Thymus (tissue), 11 donors: ENCODE measurements at regions not wholly inside any gene's neighbourhood (a gene's known extent, or its start where the extent isn't known, plus 50 kb on each side); places are given as distances from the start of the nearest gene placed in this dataset.

ENCODE experiments used
- DNase-seq, 9 donors: peaks; one replicate each; pipeline ENCODE4 v3.0.0-alpha.2; 2013; ENCODE audit warnings: low spot score in 9 of 9, low read depth in 6 of 9, missing footprints in 1 of 9
- H3K27ac ChIP-seq, 2 donors: one replicate each; pipeline ENCODE4 v1.5.1; 2013; ENCODE audit warnings: control low read depth in 1 of 2, low read depth in 1 of 2, low read length in 1 of 2, mild to moderate bottlenecking in 1 of 2, moderate library complexity in 1 of 2
- H3K27me3 ChIP-seq, 2 donors: one replicate each; pipeline ENCODE4 v1.5.1; 2013; ENCODE audit warnings: low read length in 1 of 2; ENCODE audit not compliant: control insufficient read depth in 2 of 2, insufficient read depth in 1 of 2
- H3K36me3 ChIP-seq, 2 donors: one replicate each; pipeline ENCODE4 v1.5.1; 2013; ENCODE audit warnings: low read length in 1 of 2, mild to moderate bottlenecking in 1 of 2, moderate library complexity in 1 of 2; ENCODE audit not compliant: control insufficient read depth in 2 of 2, insufficient read depth in 2 of 2
- H3K4me1 ChIP-seq, 2 donors: one replicate each; pipeline ENCODE4 v1.5.1; 2013; ENCODE audit warnings: low read length in 2 of 2; ENCODE audit not compliant: control insufficient read depth in 2 of 2, insufficient read depth in 2 of 2
- H3K4me3 ChIP-seq, 2 donors: one replicate each; pipeline ENCODE4 v1.5.1; 2013; ENCODE audit warnings: low read length in 2 of 2, control low read depth in 1 of 2, mild to moderate bottlenecking in 1 of 2
- H3K9me3 ChIP-seq, 2 donors: one replicate each; pipeline ENCODE4 v1.5.1; 2013; ENCODE audit warnings: low read length in 1 of 2, mild to moderate bottlenecking in 1 of 2; ENCODE audit not compliant: control insufficient read depth in 2 of 2, insufficient read depth in 1 of 2
- WGBS: extraction: QIAGEN DNeasy Blood & Tissue Kit; methylation state at CpG from one replicate; pipeline ENCODE4 v1.1.7; 2013; 5-methylcytosine and 5-hydroxymethylcytosine counted together
- donor health status: healthy.

DNA sequence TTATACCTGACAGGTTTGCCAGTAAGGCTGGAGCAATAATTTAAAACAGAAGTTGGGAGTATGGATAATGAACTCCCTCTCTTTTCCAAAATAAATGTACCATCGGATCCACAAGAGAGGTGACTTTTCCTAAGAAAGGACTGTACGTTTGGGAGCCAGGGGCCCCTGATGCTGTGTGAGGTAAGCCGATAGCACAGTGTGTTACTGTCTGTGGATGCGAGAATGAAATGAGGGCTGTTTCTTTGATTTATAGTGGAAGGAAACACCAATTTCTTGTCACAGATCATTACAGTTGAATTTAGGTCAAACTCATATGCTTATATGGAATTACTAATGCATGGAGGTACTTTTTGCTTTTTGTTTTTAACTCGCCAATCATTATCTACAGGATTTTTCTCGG lies 147.7 kb downstream of the ZNF664 start:
- H3K9me3 ChIP-seq: no peaks in the 10 kb centered on the region
- DNase-seq: no peak
- no peak overlapping the region for H3K4me3 ChIP-seq
- H3K27me3 ChIP-seq: no peaks in the 10 kb centered on the region
- H3K36me3 ChIP-seq: no peaks in the 10 kb centered on the region
- H3K4me1 ChIP-seq: peaks cover 0 to 3% of the 10 kb centered on the region in 2 donors
- H3K27ac ChIP-seq: no peak overlapping the region
- WGBS: 92% methylated on average over 6 of the region's 6 CpGs

DNA sequence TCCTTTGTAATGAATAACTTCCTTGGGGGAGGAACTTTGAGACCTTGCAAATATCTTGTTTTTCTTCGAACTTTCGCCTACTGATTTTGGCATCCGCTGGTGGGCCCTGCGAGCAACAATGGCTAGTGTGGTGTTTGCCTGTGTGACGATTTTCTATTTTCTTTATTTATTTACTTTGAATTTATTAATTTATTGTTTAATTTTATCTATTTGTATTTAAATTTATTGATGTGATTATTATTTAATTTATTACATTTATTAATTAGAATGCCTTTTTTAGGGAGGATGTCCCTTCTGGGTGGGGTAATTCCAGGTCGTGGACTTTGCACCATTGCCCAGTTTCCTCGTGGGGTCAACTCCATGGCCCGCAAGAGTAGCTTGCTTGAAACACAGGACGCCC lies 149.7 kb downstream of the ZNF664 start:
- no peaks in the 10 kb centered on the region for H3K36me3 ChIP-seq
- no peak overlapping the region for H3K27ac ChIP-seq
- DNase-seq: no peak
- 96% methylated on average over 9 of the region's 9 CpGs for WGBS
- H3K27me3 ChIP-seq: no peaks in the 10 kb centered on the region
- peaks cover 0 to 3% of the 10 kb centered on the region in 2 donors for H3K4me1 ChIP-seq
- H3K4me3 ChIP-seq: no peak overlapping the region
- no peaks in the 10 kb centered on the region for H3K9me3 ChIP-seq

DNA sequence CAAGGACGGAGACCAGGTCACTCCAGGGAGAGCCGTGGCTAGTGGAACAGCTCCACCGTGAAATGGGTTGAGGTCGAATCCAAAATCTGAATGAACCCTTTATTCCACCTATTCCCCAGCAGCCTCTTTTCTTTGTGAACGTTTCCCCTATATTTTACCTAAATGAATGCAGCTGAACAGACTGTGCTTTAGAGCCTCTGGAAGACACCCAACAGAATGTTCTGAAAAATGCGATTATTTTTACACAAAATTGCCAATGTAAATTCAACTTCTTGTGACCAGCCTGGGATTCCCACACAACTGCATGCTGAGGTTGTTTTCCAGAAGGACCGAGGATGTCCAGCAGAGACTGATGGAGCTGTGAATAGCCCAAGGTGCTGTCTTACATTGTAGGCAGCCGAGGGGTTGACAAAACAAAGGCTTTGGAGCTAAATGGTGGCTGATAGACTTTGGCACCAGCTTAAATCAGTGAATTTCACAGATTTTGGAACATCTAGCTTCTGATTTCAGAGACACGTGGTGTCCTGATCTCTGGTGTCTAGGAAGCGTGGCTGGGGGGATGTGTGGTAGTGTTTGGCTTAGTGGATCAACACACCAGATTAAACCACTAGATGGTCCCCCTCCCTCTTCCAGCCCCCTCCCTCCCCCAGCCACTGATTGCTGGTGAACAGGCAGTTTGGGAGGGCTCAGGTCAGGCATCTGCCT lies 150.4 kb downstream of the ZNF664 start:
- Histone ChIP-seq H3K4me3 (no peak overlapping the region), H3K27me3 (no peaks in the 10 kb centered on the region), H3K27ac (no peak overlapping the region), H3K9me3 (no peaks in the 10 kb centered on the region), H3K36me3 (no peaks in the 10 kb centered on the region), H3K4me1 (peaks cover 0 to 3% of the 10 kb centered on the region in 2 donors)
- 94% methylated on average over 10 of the region's 10 CpGs for WGBS
- DNase-seq: no peak

DNA sequence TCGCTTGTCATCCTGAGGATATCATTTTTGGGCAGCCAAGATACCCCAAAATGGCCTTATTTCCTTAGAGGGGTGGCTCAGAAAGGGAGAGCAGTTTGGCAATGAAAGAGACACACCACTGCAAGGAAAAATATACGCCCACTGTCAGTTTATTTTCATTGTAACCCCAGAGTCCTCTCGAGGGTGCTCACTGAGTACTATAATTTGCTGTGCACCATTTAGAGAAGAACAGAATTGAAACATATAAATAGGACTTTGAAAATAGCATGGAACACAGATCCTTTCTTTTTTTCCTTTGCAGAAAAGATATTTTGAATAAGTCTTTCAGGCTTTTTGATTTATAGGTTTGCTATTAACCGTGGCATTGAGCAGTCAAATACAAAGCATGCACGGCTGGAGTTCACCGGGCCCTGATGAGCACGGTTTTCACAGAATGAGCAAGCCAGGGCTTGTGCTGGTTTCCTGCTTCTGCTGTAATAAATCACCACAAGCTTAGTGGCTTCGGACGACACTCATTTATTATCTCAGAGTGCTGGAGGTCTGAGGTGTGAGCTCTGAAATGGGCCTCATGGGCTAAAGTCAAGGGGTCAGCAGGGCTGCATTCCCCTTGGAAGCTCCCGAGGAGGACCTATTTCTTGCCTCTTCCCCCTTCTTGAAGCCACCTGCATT lies 152.3 kb downstream of the ZNF664 start:
- Histone ChIP-seq H3K27me3 (no peaks in the 10 kb centered on the region), H3K9me3 (no peaks in the 10 kb centered on the region), H3K4me3 (no peak overlapping the region), H3K4me1 (peaks cover 0 to 3% of the 10 kb centered on the region in 2 donors), H3K36me3 (no peaks in the 10 kb centered on the region), H3K27ac (no peak overlapping the region)
- DNase-seq: no peak
- 47% methylated on average over 10 of the region's 10 CpGs for WGBS

DNA sequence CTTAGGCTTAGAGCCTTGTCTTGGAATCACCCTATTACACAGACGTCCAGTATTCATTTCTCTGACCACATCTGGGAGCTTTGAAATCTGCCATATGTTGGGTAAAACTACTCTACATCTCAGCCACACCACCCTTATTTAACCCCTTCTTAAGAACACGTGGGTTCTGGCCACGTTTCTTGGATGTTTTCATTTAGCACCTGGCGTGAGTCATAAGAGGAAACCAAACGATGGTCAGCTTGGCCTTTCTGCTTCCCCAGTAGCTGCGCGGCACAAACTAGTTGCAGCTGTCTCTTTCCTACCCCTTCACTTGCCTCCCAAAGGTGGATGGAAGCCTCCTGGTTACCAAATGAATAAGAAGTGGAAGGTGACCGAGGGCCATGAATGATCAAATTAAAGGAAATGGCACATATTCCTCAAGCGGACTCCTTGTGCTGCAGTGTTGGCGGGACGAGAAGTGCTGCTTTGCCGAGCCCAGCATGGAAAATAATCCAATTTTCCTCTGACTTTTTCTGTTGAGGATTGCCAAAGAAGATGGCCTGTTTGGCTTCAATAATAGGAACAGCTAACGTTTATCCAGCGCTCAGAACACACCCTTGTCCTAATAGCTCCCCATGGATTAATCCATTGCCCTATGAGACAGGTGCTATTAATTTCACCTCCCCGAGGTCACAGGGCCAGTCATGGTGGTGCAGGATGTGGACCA lies 154.1 kb downstream of the ZNF664 start:
- 92% methylated on average over 15 of the region's 15 CpGs for WGBS
- no peak overlapping the region for H3K4me3 ChIP-seq
- H3K27me3 ChIP-seq: no peaks in the 10 kb centered on the region
- H3K9me3 ChIP-seq: no peaks in the 10 kb centered on the region
- H3K27ac ChIP-seq: no peak overlapping the region
- H3K4me1 ChIP-seq: peaks cover 0 to 3% of the 10 kb centered on the region in 2 donors
- DNase-seq: no peak
- H3K36me3 ChIP-seq: no peaks in the 10 kb centered on the region

DNA sequence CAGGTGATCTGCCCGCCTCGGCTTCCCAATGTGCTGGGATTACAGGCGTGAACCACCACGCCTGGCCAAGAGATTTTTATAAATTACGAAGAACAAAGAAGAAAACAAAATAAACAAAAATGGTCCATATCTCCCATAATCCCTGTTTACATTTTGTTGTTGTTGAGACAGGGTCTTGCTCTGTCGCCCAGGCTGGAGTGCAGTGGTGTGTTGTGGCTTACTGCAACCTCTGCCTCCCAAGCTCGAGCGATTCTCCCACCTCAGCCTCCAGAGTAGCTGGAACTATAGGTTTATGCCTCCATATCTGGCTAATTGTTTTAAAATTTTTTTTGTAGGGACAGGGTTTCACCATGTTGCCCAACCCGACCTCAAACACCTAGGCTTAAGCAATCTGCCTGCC lies 156.1 kb downstream of the ZNF664 start:
- Histone ChIP-seq H3K9me3 (no peaks in the 10 kb centered on the region), H3K27me3 (no peaks in the 10 kb centered on the region), H3K4me3 (no peak overlapping the region), H3K27ac (no peak overlapping the region), H3K4me1 (peaks cover 0 to 3% of the 10 kb centered on the region in 2 donors), H3K36me3 (no peaks in the 10 kb centered on the region)
- WGBS: 97% methylated on average over 9 of the region's 9 CpGs
- DNase-seq: no peak

DNA sequence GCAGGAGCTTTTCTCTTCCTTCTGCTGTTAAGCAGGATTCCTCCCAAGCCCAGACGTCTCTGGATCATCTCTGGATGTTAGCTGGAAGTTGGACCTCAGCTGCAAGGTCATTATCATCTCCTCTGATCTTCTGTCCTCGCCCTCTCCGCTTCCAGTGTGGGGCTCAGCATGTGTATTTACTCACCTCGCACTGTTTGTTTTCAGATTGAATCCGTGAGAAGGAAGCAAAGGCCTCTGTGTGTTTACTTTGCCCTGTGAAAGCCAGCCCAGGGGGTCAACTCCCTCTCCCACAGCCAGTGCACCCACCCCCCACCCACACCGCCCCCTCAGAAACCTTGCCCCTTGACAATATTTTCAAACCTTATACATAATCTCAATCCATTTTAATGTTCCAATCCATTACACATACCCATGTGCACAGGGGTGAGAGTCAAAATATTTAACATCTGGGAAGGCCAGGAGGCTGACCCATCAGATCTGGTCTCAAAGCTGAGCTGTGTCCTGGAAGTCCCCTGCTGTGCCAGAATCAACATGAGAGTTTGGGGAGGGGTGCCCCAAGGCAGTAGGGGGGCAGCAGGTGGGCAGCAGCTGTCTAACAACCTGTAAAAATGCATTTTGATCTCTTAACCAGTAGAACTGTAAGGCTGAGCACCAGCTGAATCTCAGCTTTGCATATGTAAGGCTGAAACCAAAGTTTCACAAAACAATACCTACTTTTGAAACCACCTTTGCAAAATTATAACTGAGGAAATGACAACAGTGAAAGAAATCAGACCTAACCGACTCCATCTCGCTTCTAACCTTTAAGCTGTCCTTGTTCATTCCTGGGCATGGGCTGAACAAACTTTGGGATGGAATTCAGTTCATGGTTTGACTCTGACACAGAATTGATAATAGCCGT lies 157.9 kb downstream of the ZNF664 start:
- 95% methylated on average over 9 of the region's 9 CpGs for WGBS
- H3K4me1 ChIP-seq: no peaks in the 10 kb centered on the region
- no peaks in the 10 kb centered on the region for H3K9me3 ChIP-seq
- no peaks in the 10 kb centered on the region for H3K36me3 ChIP-seq
- no peak overlapping the region for H3K4me3 ChIP-seq
- no peaks in the 10 kb centered on the region for H3K27me3 ChIP-seq
- DNase-seq: no peak
- H3K27ac ChIP-seq: no peak overlapping the region

DNA sequence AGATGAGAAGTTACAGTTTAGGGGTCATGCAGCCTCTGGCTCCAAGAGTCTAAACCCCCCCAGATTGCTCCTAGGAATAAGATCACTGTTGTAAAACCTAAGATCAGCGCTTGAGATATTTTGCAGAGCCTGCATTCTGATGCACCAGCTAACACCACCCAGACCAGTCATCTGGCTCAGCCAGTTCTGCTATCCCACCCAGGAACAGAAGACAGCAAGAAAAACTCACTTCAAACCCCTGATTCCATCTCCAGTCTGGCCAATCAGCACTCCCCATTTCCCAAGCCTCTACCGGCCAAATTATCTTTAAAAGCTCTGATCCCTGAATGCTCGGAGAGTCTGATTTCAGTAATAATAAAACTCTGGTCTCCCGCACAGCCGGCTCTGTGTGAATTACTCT lies 158.6 kb downstream of the ZNF664 start:
- WGBS: 97% methylated on average over 5 of the region's 5 CpGs
- H3K4me1 ChIP-seq: no peaks in the 10 kb centered on the region
- H3K36me3 ChIP-seq: no peaks in the 10 kb centered on the region
- no peak overlapping the region for H3K4me3 ChIP-seq
- no peak overlapping the region for H3K27ac ChIP-seq
- H3K9me3 ChIP-seq: no peaks in the 10 kb centered on the region
- no peaks in the 10 kb centered on the region for H3K27me3 ChIP-seq
- DNase-seq: no peak
